ENCODE measurements at regions not wholly inside any gene's neighbourhood (a gene's known extent, or its start where the extent isn't known, plus 50 kb on each side); places are given as distances from the start of the nearest gene placed in this dataset.
"Not testable (repeated sequence)": the region's sequence is repeated elsewhere in the genome, so short reads cannot be mapped to it uniquely, and the experiment has no call there.

DNA sequence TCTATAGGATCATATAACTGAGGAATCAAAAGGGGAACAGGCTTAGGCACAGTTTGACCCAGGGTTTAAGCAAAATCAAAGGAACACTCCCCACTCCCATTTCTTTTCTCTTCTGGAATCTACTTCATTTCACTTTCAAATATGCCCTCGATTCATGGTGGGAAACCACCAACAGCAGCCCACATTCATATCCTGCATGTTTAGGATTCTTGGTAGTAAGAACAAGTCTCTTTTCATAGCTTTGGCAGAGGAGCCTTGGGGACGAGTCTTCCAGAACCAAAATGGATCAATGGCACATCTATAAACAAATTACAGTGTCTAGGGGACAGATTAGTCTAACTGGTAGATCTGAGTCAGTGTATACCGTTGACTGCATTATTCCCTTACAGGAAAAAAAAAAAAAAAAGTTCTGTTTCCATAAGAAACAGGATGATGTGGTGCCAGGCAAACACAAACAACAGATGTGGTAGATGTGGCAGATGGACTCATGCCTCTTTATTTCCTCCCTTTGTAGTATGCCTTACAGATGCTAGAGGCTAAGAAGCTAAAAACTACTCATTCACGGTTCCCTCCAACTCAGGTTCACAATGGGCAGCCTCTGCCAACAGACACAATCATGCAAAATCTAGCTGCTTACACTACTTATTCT, 578.3 kb upstream of the ADAMTS9 start:
- H3K27me3 ChIP-seq (ENCODE audit: control insufficient read depth, insufficient read depth, low read length) = no peaks in the 10 kb centered on the region
- peak in 2 of 6 donors; percentile 11 to 18 for DNase-seq (ENCODE audit: low read depth in 4 of 6, low spot score in 6 of 6)
- H3K9me3 ChIP-seq (ENCODE audit: control insufficient read depth, insufficient read depth, low read length) = peaks cover 2% of the 10 kb centered on the region
- H3K4me1 ChIP-seq (ENCODE audit: control insufficient read depth, insufficient read depth, low read length) = no peaks in the 10 kb centered on the region
- H3K4me3 ChIP-seq (ENCODE audit: low read depth, low read length) = no peak overlapping the region
- no peaks in the 10 kb centered on the region for H3K36me3 ChIP-seq (ENCODE audit: control insufficient read depth, insufficient read depth, low read length)
- 71% methylated on average over 1 of the region's 4 CpGs for WGBS (ENCODE audit: insufficient coverage)
- H3K27ac ChIP-seq (ENCODE audit: low read depth, low read length) = peak overlapping the region; percentile 93

- DNase-seq (ENCODE audit: low read depth in 4 of 6, low spot score in 6 of 6) = peak in 1 of 6 donors; percentile 22
- H3K4me1 ChIP-seq (ENCODE audit: control insufficient read depth, insufficient read depth, low read length) = no peaks in the 10 kb centered on the region
- peak overlapping the region; percentile 93 for H3K27ac ChIP-seq (ENCODE audit: low read depth, low read length)
- no CpG with 5 or more reads among the region's 4 CpGs for WGBS (ENCODE audit: insufficient coverage)
- H3K4me3 ChIP-seq (ENCODE audit: low read depth, low read length) = no peak overlapping the region
- no peaks in the 10 kb centered on the region for H3K27me3 ChIP-seq (ENCODE audit: control insufficient read depth, insufficient read depth, low read length)
- peaks cover 3% of the 10 kb centered on the region for H3K9me3 ChIP-seq (ENCODE audit: control insufficient read depth, insufficient read depth, low read length)
- no peaks in the 10 kb centered on the region for H3K36me3 ChIP-seq (ENCODE audit: control insufficient read depth, insufficient read depth, low read length)
Measured at GRCh38 chr3:65265511-65265910, 577.7 kb upstream of the ADAMTS9 start.

DNA sequence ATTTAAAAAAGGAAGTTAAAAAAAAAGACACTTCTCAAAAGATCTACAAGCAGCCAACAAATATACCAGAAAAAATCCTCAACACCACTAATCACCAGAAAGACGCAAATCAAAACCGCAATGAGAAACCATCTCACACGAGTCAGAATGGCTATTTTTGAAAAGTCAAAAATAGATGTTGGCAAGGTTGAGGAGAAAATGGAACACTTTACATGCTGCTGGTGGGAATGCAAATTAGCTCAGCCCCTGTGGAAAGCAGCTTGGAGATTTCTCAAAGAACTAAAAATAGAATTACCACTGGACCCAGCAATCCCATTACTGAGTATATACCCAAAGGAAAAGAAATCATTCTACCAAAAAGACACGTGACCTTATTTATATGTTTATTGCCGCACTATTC, 574.7 kb upstream of the ADAMTS9 start:
- peaks cover 3% of the 10 kb centered on the region for H3K9me3 ChIP-seq (ENCODE audit: control insufficient read depth, insufficient read depth, low read length)
- WGBS (ENCODE audit: insufficient coverage) = no CpG with 5 or more reads among the region's 5 CpGs
- H3K27me3 ChIP-seq (ENCODE audit: control insufficient read depth, insufficient read depth, low read length) = no peaks in the 10 kb centered on the region
- DNase-seq (ENCODE audit: low read depth in 4 of 6, low spot score in 6 of 6) = peak in 1 of 6 donors; percentile 51
- H3K4me1 ChIP-seq (ENCODE audit: control insufficient read depth, insufficient read depth, low read length) = no peaks in the 10 kb centered on the region
- H3K36me3 ChIP-seq (ENCODE audit: control insufficient read depth, insufficient read depth, low read length) = no peaks in the 10 kb centered on the region
- H3K4me3 ChIP-seq (ENCODE audit: low read depth, low read length) = no peak overlapping the region
- H3K27ac ChIP-seq (ENCODE audit: low read depth, low read length) = no peak overlapping the region

GRCh38 chr3:65259946-65260345, 572.1 kb upstream of the ADAMTS9 start:
- peaks cover 3% of the 10 kb centered on the region for H3K9me3 ChIP-seq (ENCODE audit: control insufficient read depth, insufficient read depth, low read length)
- H3K27me3 ChIP-seq (ENCODE audit: control insufficient read depth, insufficient read depth, low read length) = no peaks in the 10 kb centered on the region
- no peaks in the 10 kb centered on the region for H3K36me3 ChIP-seq (ENCODE audit: control insufficient read depth, insufficient read depth, low read length)
- no CpG with 5 or more reads among the region's 1 CpG for WGBS (ENCODE audit: insufficient coverage)
- no peak overlapping the region for H3K27ac ChIP-seq (ENCODE audit: low read depth, low read length)
- DNase-seq (ENCODE audit: low read depth in 4 of 6, low spot score in 6 of 6) = no peak
- no peak overlapping the region for H3K4me3 ChIP-seq (ENCODE audit: low read depth, low read length)
- no peaks in the 10 kb centered on the region for H3K4me1 ChIP-seq (ENCODE audit: control insufficient read depth, insufficient read depth, low read length)

- H3K27me3 ChIP-seq (ENCODE audit: control insufficient read depth, insufficient read depth, low read length); H3K4me3 ChIP-seq (ENCODE audit: low read depth, low read length); H3K4me1 ChIP-seq (ENCODE audit: control insufficient read depth, insufficient read depth, low read length); DNase-seq (ENCODE audit: low read depth in 4 of 6, low spot score in 6 of 6); H3K9me3 ChIP-seq (ENCODE audit: control insufficient read depth, insufficient read depth, low read length); H3K36me3 ChIP-seq (ENCODE audit: control insufficient read depth, insufficient read depth, low read length); H3K27ac ChIP-seq (ENCODE audit: low read depth, low read length): not testable (repeated sequence)
- WGBS (ENCODE audit: insufficient coverage) = no CpG with 5 or more reads among the region's 3 CpGs
Measured at GRCh38 chr3:65252914-65253313, 565.1 kb upstream of the ADAMTS9 start.

DNA sequence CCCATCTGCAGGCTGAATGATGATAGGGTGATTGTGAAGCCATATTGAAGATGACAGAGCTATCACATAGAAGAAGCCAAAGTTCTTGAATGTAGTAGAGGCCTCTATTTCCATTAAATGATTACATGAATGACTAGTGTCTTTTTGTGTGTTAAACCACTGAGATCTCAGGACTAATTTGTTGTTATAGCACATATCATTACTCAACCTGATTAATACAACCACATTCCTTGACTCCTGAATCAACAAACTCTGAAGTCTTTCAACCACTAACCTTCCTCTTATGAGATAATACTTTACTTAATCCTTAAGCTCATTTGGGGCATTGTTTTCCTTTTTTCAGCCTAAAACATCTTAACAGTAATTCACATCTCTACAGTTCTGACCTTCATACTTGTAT, 564.5 kb upstream of the ADAMTS9 start:
- H3K27me3 ChIP-seq (ENCODE audit: control insufficient read depth, insufficient read depth, low read length) = no peaks in the 10 kb centered on the region
- no peaks in the 10 kb centered on the region for H3K36me3 ChIP-seq (ENCODE audit: control insufficient read depth, insufficient read depth, low read length)
- no peak overlapping the region for H3K4me3 ChIP-seq (ENCODE audit: low read depth, low read length)
- H3K27ac ChIP-seq (ENCODE audit: low read depth, low read length) = no peak overlapping the region
- H3K9me3 ChIP-seq (ENCODE audit: control insufficient read depth, insufficient read depth, low read length) = no peaks in the 10 kb centered on the region
- no peaks in the 10 kb centered on the region for H3K4me1 ChIP-seq (ENCODE audit: control insufficient read depth, insufficient read depth, low read length)
- DNase-seq (ENCODE audit: low read depth in 4 of 6, low spot score in 6 of 6) = no peak

DNA sequence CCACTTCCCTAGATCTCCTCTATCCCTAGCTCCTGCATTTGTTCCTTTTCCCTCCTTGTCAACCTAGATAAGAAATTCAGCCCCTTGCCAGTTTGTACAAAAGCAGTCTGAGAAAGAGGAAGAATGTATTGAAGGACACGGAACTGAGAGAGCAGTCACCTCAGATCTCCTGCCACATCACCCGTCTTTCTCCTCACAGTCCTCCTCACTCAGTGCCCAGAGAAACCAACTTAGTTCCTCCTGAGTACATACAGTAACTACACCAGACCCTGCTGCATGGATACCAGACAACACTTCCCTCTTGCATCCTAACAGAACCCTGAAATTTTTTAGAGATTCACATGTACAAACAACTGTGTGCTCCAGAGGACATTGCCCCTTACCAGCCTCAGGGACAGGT, 563.6 kb upstream of the ADAMTS9 start:
- Histone ChIP-seq H3K27ac (ENCODE audit: low read depth, low read length) (no peak overlapping the region), H3K4me1 (ENCODE audit: control insufficient read depth, insufficient read depth, low read length) (no peaks in the 10 kb centered on the region), H3K9me3 (ENCODE audit: control insufficient read depth, insufficient read depth, low read length) (no peaks in the 10 kb centered on the region), H3K27me3 (ENCODE audit: control insufficient read depth, insufficient read depth, low read length) (no peaks in the 10 kb centered on the region), H3K4me3 (ENCODE audit: low read depth, low read length) (no peak overlapping the region), H3K36me3 (ENCODE audit: control insufficient read depth, insufficient read depth, low read length) (no peaks in the 10 kb centered on the region)
- 78% methylated on average over 2 of the region's 2 CpGs for WGBS (ENCODE audit: insufficient coverage)
- DNase-seq (ENCODE audit: low read depth in 4 of 6, low spot score in 6 of 6) = no peak

- 60% methylated on average over 3 of the region's 6 CpGs for WGBS (ENCODE audit: insufficient coverage)
- H3K4me3 ChIP-seq (ENCODE audit: low read depth, low read length) = no peak overlapping the region
- H3K27me3 ChIP-seq (ENCODE audit: control insufficient read depth, insufficient read depth, low read length) = no peaks in the 10 kb centered on the region
- H3K27ac ChIP-seq (ENCODE audit: low read depth, low read length) = no peak overlapping the region
- no peaks in the 10 kb centered on the region for H3K4me1 ChIP-seq (ENCODE audit: control insufficient read depth, insufficient read depth, low read length)
- no peaks in the 10 kb centered on the region for H3K36me3 ChIP-seq (ENCODE audit: control insufficient read depth, insufficient read depth, low read length)
- H3K9me3 ChIP-seq (ENCODE audit: control insufficient read depth, insufficient read depth, low read length) = no peaks in the 10 kb centered on the region
- peak in 1 of 6 donors; percentile 20 for DNase-seq (ENCODE audit: low read depth in 4 of 6, low spot score in 6 of 6)
Measured at GRCh38 chr3:65246561-65246960, 558.8 kb upstream of the ADAMTS9 start.

DNA sequence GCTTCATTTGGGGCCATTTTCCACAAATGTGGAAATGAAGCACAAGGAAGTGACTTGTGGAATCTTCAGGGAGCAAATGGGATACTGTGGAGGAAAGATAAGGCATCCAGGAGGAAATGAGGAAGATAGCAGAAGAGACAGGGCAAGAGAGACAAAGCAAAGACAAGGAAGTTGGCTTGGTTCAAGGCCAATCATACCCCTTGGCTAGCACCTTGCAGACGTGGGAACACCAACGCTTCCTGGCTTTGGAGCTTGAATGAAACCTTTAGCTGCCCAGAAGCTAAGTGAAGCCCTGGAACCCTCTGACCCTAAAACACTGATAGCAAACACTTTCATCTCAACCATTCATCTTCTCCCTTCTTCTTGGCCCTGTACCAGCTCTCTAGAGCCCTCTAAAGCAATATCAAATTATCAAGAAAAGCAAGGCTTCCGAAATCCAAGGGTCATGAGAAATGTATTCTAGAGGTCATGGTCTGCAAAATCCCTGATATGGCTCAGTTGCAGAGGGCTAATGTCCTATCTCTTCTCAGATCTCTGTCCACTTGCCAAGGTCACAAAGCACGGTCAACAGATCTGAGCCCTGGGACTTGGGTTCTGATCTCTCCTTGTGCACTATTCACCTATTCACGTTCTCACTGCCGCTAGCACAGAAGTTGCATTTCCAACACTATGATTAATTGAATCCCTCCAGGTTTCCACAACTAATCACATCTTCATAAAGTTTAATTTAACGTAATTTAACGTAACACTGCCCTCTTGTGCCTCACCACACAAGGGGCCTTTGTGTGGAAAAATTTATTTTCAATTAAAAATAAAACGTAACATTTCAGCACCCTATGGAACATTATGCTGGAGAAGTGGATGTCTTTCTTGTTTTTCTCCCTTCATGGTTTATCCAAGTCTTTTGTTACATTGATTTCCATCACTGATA, 557.6 kb upstream of the ADAMTS9 start:
- H3K27me3 ChIP-seq (ENCODE audit: control insufficient read depth, insufficient read depth, low read length) = no peaks in the 10 kb centered on the region
- WGBS (ENCODE audit: insufficient coverage) = 84% methylated on average over 5 of the region's 9 CpGs
- no peak overlapping the region for H3K4me3 ChIP-seq (ENCODE audit: low read depth, low read length)
- no peaks in the 10 kb centered on the region for H3K9me3 ChIP-seq (ENCODE audit: control insufficient read depth, insufficient read depth, low read length)
- no peak overlapping the region for H3K27ac ChIP-seq (ENCODE audit: low read depth, low read length)
- no peaks in the 10 kb centered on the region for H3K4me1 ChIP-seq (ENCODE audit: control insufficient read depth, insufficient read depth, low read length)
- H3K36me3 ChIP-seq (ENCODE audit: control insufficient read depth, insufficient read depth, low read length) = no peaks in the 10 kb centered on the region
- peak in 2 of 6 donors; percentile 50 to 71 for DNase-seq (ENCODE audit: low read depth in 4 of 6, low spot score in 6 of 6)

- Histone ChIP-seq H3K36me3 (ENCODE audit: control insufficient read depth, insufficient read depth, low read length) (no peaks in the 10 kb centered on the region), H3K27me3 (ENCODE audit: control insufficient read depth, insufficient read depth, low read length) (no peaks in the 10 kb centered on the region), H3K9me3 (ENCODE audit: control insufficient read depth, insufficient read depth, low read length) (no peaks in the 10 kb centered on the region), H3K4me1 (ENCODE audit: control insufficient read depth, insufficient read depth, low read length) (no peaks in the 10 kb centered on the region), H3K4me3 (ENCODE audit: low read depth, low read length) (no peak overlapping the region), H3K27ac (ENCODE audit: low read depth, low read length) (no peak overlapping the region)
- whole genome bisulfite sequencing (ENCODE audit: insufficient coverage) = 60% methylated on average over 1 of the region's 6 CpGs
- no peak for DNase-seq (ENCODE audit: low read depth in 4 of 6, low spot score in 6 of 6)
Measured at GRCh38 chr3:65240366-65240765, 552.6 kb upstream of the ADAMTS9 start.
